Neural progenitor cell (in vitro differentiated cells): ENCODE measurements at regions not wholly inside any gene's neighbourhood (a gene's known extent, or its start where the extent isn't known, plus 50 kb on each side); places are given as distances from the start of the nearest gene placed in this dataset.
A peak's percentile ranks its signal among the peaks of the same experiment; 100 is the strongest.
"Not testable (repeated sequence)": the region's sequence is repeated elsewhere in the genome, so short reads cannot be mapped to it uniquely, and the experiment has no call there.

Experiments used
- DNase-seq: peaks from one replicate; pipeline ENCODE4 v3.0.0-alpha.2; 2016; ENCODE audit warnings: low spot score
- H2AFZ ChIP-seq: fragments of 200-600 bp; sonication (generic); replicated peaks from 2 replicates; pipeline ENCODE4 v1.6.1; 2016; ENCODE audit warnings: antibody characterized with exemption
- H3F3A ChIP-seq: fragments of 200-600 bp; sonication (generic); 2 replicates; pipeline ENCODE4 v1.6.1; 2016; ENCODE audit warnings: antibody characterized with exemption, low read depth
- H3K27ac ChIP-seq: fragments of 200-600 bp; sonication (generic); 2 replicates; pipeline ENCODE4 v1.5.1; 2016; ENCODE audit warnings: mild to moderate bottlenecking
- H3K27me3 ChIP-seq: fragments of 200-600 bp; sonication (generic); 2 replicates; pipeline ENCODE4 v1.6.1; 2016; ENCODE audit warnings: mild to moderate bottlenecking, moderate library complexity
- H3K36me3 ChIP-seq: fragments of 200-600 bp; sonication (generic); 2 replicates; pipeline ENCODE4 v1.5.1; 2016
- H3K4me1 ChIP-seq: fragments of 200-600 bp; sonication (generic); 2 replicates; pipeline ENCODE4 v1.6.1; 2016; ENCODE audit warnings: mixed run types
- H3K4me2 ChIP-seq: fragments of 200-600 bp; sonication (generic); 2 replicates; pipeline ENCODE4 v1.6.1; 2016
- H3K4me3 ChIP-seq: fragments of 200-600 bp; sonication (generic); 2 replicates; pipeline ENCODE4 v1.5.1; 2016
- H3K79me2 ChIP-seq: fragments of 200-600 bp; sonication (generic); 2 replicates; pipeline ENCODE4 v1.6.1; 2016; ENCODE audit warnings: low read depth
- H3K9ac ChIP-seq: fragments of 200-600 bp; sonication (generic); 2 replicates; pipeline ENCODE4 v1.6.1; 2016
- H3K9me3 ChIP-seq: fragments of 200-600 bp; sonication (generic); 2 replicates; pipeline ENCODE4 v1.5.1; 2016; ENCODE audit warnings: low read depth
- H4K20me1 ChIP-seq: fragments of 200-600 bp; sonication (generic); 2 replicates; pipeline ENCODE4 v1.6.1; 2016; ENCODE audit warnings: low read depth
- H3K27ac Mint-ChIP-seq: 3 replicates; pipeline ENCODE4 v1.8.0; 2021; ENCODE audit warnings: mixed read lengths
- H3K27me3 Mint-ChIP-seq: 2 replicates; pipeline ENCODE4 v1.8.0; 2022; ENCODE audit warnings: low read depth, mild to moderate bottlenecking, inconsistent platforms, moderate library complexity, mixed read lengths; ENCODE audit not compliant: insufficient read depth
- H3K36me3 Mint-ChIP-seq: 3 replicates; pipeline ENCODE4 v1.8.0; 2021; ENCODE audit warnings: mixed read lengths
- H3K4me1 Mint-ChIP-seq: 3 replicates; pipeline ENCODE4 v1.8.0; 2021; ENCODE audit warnings: mixed read lengths
- H3K4me3 Mint-ChIP-seq: 3 replicates; pipeline ENCODE4 v1.8.0; 2021; ENCODE audit warnings: mild to moderate bottlenecking, moderate library complexity, mixed read lengths
- H3K9me3 Mint-ChIP-seq: 3 replicates; pipeline ENCODE4 v1.8.0; 2020; ENCODE audit warnings: mixed read lengths
- CTCF ChIP-seq: fragments of 200-600 bp; sonication (generic); IDR thresholded peaks from 2 replicates; pipeline ENCODE4 v1.5.1; 2017; ENCODE audit warnings: antibody characterized with exemption, mild to moderate bottlenecking
- EZH2 ChIP-seq: fragments of 200-600 bp; sonication (generic); IDR thresholded peaks from 2 replicates; pipeline ENCODE4 v1.6.1; 2017; ENCODE audit warnings: antibody characterized with exemption, mild to moderate bottlenecking, moderate library complexity
- EZH2phosphoT487 ChIP-seq: fragments of 200-600 bp; sonication (generic); IDR thresholded peaks from 2 replicates; pipeline ENCODE4 v1.6.1; 2017; ENCODE audit warnings: antibody characterized with exemption

GRCh38 chr2:194842871-194843270 is 814.2 kb upstream of the SLC39A10 start:
- H3K4me1 Mint-ChIP-seq = no peaks in the 10 kb centered on the region
- no peaks in the 10 kb centered on the region for H3K27me3 Mint-ChIP-seq
- no peaks in the 10 kb centered on the region for H3K9me3 ChIP-seq
- no peak overlapping the region for H3K4me3 Mint-ChIP-seq
- H3F3A ChIP-seq = no peaks in the 10 kb centered on the region
- no peaks in the 10 kb centered on the region for H3K27me3 ChIP-seq
- no peaks in the 10 kb centered on the region for H3K9me3 Mint-ChIP-seq
- no peak overlapping the region for H3K4me3 ChIP-seq
- no peak overlapping the region for H3K27ac ChIP-seq
- peak overlapping the region; percentile 40 for H2AFZ ChIP-seq
- no peaks in the 10 kb centered on the region for H3K36me3 Mint-ChIP-seq
- TF ChIP-seq CTCF (no peak), EZH2 (no peak)
- no peak overlapping the region for H3K9ac ChIP-seq
- DNase-seq = peak; percentile 21
- no peaks in the 10 kb centered on the region for H3K79me2 ChIP-seq
- no peak overlapping the region for H3K27ac Mint-ChIP-seq
- no peaks in the 10 kb centered on the region for H3K36me3 ChIP-seq
- H3K4me2 ChIP-seq = no peak overlapping the region
- no peaks in the 10 kb centered on the region for H4K20me1 ChIP-seq
- H3K4me1 ChIP-seq = no peaks in the 10 kb centered on the region

GRCh38 chr2:194834371-194834770 is 822.7 kb upstream of the SLC39A10 start:
- H3K27ac ChIP-seq, H3F3A ChIP-seq, H3K79me2 ChIP-seq, DNase-seq, H3K4me1 Mint-ChIP-seq, H3K9me3 Mint-ChIP-seq, H3K27me3 ChIP-seq, H3K4me1 ChIP-seq, H3K27me3 Mint-ChIP-seq, H3K4me2 ChIP-seq, H3K36me3 Mint-ChIP-seq, H2AFZ ChIP-seq, H3K9me3 ChIP-seq, H3K4me3 Mint-ChIP-seq, H3K36me3 ChIP-seq, H3K9ac ChIP-seq, H4K20me1 ChIP-seq, H3K4me3 ChIP-seq, H3K27ac Mint-ChIP-seq: not testable (repeated sequence)

- Histone ChIP-seq H3K4me3 (no peak overlapping the region), H3K27ac (no peak overlapping the region), H3F3A (no peaks in the 10 kb centered on the region), H3K79me2 (no peaks in the 10 kb centered on the region), H4K20me1 (no peaks in the 10 kb centered on the region), H3K9me3 (no peaks in the 10 kb centered on the region), H2AFZ (no peak overlapping the region), H3K9ac (no peak overlapping the region), H3K27me3 (no peaks in the 10 kb centered on the region), H3K4me2 (no peak overlapping the region), H3K4me1 (no peaks in the 10 kb centered on the region), H3K36me3 (no peaks in the 10 kb centered on the region)
- DNase-seq = no peak
- Mint-ChIP-seq H3K36me3 (no peaks in the 10 kb centered on the region), H3K27ac (no peak overlapping the region), H3K9me3 (no peaks in the 10 kb centered on the region), H3K27me3 (no peaks in the 10 kb centered on the region), H3K4me1 (no peaks in the 10 kb centered on the region), H3K4me3 (no peak overlapping the region)
- no peak for TF ChIP-seq EZH2phosphoT487
- TF ChIP-seq EZH2 = no peak
- TF ChIP-seq CTCF = no peak
These were observed 830.8 kb upstream of the SLC39A10 start for GRCh38 chr2:194826241-194826640.

DNA sequence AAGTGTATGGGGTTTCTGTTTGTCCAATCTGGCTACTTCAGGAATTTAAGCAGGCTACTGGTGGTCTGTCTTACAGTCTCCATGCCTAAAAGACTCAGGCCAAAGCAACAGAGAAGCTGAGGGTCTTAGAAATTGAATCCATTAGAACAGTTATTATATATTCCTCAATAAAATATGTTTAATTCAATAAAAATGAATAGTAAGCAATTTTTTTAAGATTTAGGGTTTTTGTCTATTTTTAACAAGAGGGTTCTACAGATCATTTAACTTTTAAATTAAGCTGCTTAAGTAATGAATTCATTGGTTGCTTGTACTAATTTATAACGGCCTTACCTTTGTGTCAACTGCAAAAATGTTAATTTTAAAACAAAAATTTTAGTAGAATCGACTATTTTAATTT is 832.6 kb upstream of the SLC39A10 start:
- DNase-seq = no peak
- Histone ChIP-seq H3K9ac (no peak overlapping the region), H3K4me3 (no peak overlapping the region), H3K79me2 (no peaks in the 10 kb centered on the region), H3K4me2 (no peak overlapping the region), H3K27me3 (no peaks in the 10 kb centered on the region), H3K9me3 (no peaks in the 10 kb centered on the region), H4K20me1 (no peaks in the 10 kb centered on the region), H2AFZ (no peak overlapping the region), H3K36me3 (no peaks in the 10 kb centered on the region), H3F3A (no peaks in the 10 kb centered on the region), H3K27ac (no peak overlapping the region), H3K4me1 (no peaks in the 10 kb centered on the region)
- H3K9me3 Mint-ChIP-seq = no peaks in the 10 kb centered on the region
- no peaks in the 10 kb centered on the region for H3K36me3 Mint-ChIP-seq
- H3K27me3 Mint-ChIP-seq = no peaks in the 10 kb centered on the region
- TF ChIP-seq CTCF = no peak
- TF ChIP-seq EZH2phosphoT487 = no peak
- TF ChIP-seq EZH2 = no peak
- no peaks in the 10 kb centered on the region for H3K4me1 Mint-ChIP-seq
- H3K4me3 Mint-ChIP-seq = no peak overlapping the region
- H3K27ac Mint-ChIP-seq = no peak overlapping the region
